IMR-90 (cell line): ENCODE measurements at regions not wholly inside any gene's neighbourhood (a gene's known extent, or its start where the extent isn't known, plus 50 kb on each side); places are given as distances from the start of the nearest gene placed in this dataset.

Source experiments
- ATAC-seq: fragments of 200-7000 bp; cut with Tn5 transposase; 2 replicates; pipeline ENCODE4 v1.9.1; 2020; ENCODE audit warnings: low read depth, mild to moderate bottlenecking, moderate library complexity
- BruUV-seq: library from RNA; stranded (reverse); fragments of 400-500 nt; replicated peaks from 2 replicates; lab custom pipeline; 2021; lab: Mats Ljungman, UMichigan
- CTCF ChIA-PET: fragments of 300-600 bp; formaldehyde crosslinking; extraction: SDS; loops from one replicate; lab custom pipeline; 2021; ENCODE audit warnings: antibody characterized with exemption; lab: Yijun Ruan, JAX
- POLR2A ChIA-PET: fragments of 300-600 bp; sonication (Branson Sonifier 250); formaldehyde crosslinking; loops from one replicate; lab custom pipeline; 2022; ENCODE audit warnings: antibody characterized with exemption; ENCODE audit not compliant: unreplicated experiment; lab: Charles Lee
- DNase-seq: peaks from one replicate; pipeline ENCODE4 v3.0.0; 2013
- H2AFZ ChIP-seq: replicated peaks from 2 replicates; pipeline ENCODE3; 2013; ENCODE audit warnings: low read length, mild to moderate bottlenecking; ENCODE audit not compliant: poor library complexity
- H2AK5ac ChIP-seq: 2 replicates; pipeline ENCODE4 v1.6.1; 2013; ENCODE audit warnings: low read depth, low read length, inconsistent platforms
- H2AK9ac ChIP-seq: replicated peaks from 2 replicates; pipeline ENCODE3; 2013; ENCODE audit warnings: mild to moderate bottlenecking, low read depth, low read length, moderate library complexity; ENCODE audit not compliant: poor library complexity
- H2BK120ac ChIP-seq: 2 replicates; pipeline ENCODE4 v1.6.1; 2013; ENCODE audit warnings: low read depth, low read length, inconsistent platforms
- H2BK15ac ChIP-seq: 3 replicates; pipeline ENCODE4 v1.6.1; 2013; ENCODE audit warnings: low read depth, low read length, inconsistent platforms
- H2BK20ac ChIP-seq: 2 replicates; pipeline ENCODE4 v1.6.1; 2013; ENCODE audit warnings: low read depth, mild to moderate bottlenecking, inconsistent platforms, low read length, moderate library complexity
- H2BK5ac ChIP-seq: 2 replicates; pipeline ENCODE4 v1.6.1; 2013; ENCODE audit warnings: mild to moderate bottlenecking, low read depth, low read length, inconsistent platforms; ENCODE audit not compliant: poor library complexity, severe bottlenecking
- H3K14ac ChIP-seq: replicated peaks from 2 replicates; pipeline ENCODE4 v1.6.1; 2013; ENCODE audit warnings: low read depth, low read length, inconsistent platforms
- H3K18ac ChIP-seq: 2 replicates; pipeline ENCODE4 v1.6.1; 2013; ENCODE audit warnings: low read depth, low read length, control low read depth
- H3K23ac ChIP-seq: 2 replicates; pipeline ENCODE4 v1.6.1; 2013; ENCODE audit warnings: low read depth, low read length, inconsistent platforms
- H3K27ac ChIP-seq: 2 replicates; pipeline ENCODE4 v1.5.1; 2013; ENCODE audit warnings: mild to moderate bottlenecking, control low read depth, low read length; ENCODE audit not compliant: insufficient read depth
- H3K27me3 ChIP-seq: 2 replicates; pipeline ENCODE4 v1.6.1; 2013; ENCODE audit warnings: low read length; ENCODE audit not compliant: control insufficient read depth, insufficient read depth
- H3K36me3 ChIP-seq: 2 replicates; pipeline ENCODE4 v1.6.1; 2013; ENCODE audit warnings: low read length, mixed read lengths; ENCODE audit not compliant: control insufficient read depth, insufficient read depth
- H3K4ac ChIP-seq: 2 replicates; pipeline ENCODE4 v1.6.1; 2013; ENCODE audit warnings: low read depth, low read length, inconsistent platforms
- H3K4me1 ChIP-seq: 2 replicates; pipeline ENCODE4 v1.6.1; 2013; ENCODE audit warnings: low read length, mixed read lengths; ENCODE audit not compliant: control insufficient read depth, insufficient read depth
- H3K4me2 ChIP-seq: 2 replicates; pipeline ENCODE4 v1.6.1; 2013; ENCODE audit warnings: low read depth, mild to moderate bottlenecking, control low read depth, low read length, moderate library complexity
- H3K4me3 ChIP-seq: 2 replicates; pipeline ENCODE4 v1.5.1; 2013; ENCODE audit warnings: low read depth, mild to moderate bottlenecking, control low read depth, low read length, moderate library complexity; ENCODE audit not compliant: insufficient read depth
- H3K56ac ChIP-seq: 2 replicates; pipeline ENCODE4 v1.6.1; 2013; ENCODE audit warnings: low read length, inconsistent platforms; ENCODE audit not compliant: insufficient read depth; ENCODE audit errors: extremely low read depth
- H3K79me1 ChIP-seq, 2 experiments: 2 replicates each; pipeline ENCODE4 v1.6.1; 2013; ENCODE audit warnings: low read length in 2 of 2, inconsistent platforms in 1 of 2, low read depth in 1 of 2
- H3K9ac ChIP-seq: 2 replicates; pipeline ENCODE4 v1.6.1; 2013; ENCODE audit warnings: low read depth, low read length, control low read depth
- H3K9me1 ChIP-seq: 2 replicates; pipeline ENCODE4 v1.6.1; 2013; ENCODE audit warnings: low read length, inconsistent platforms; ENCODE audit not compliant: insufficient read depth
- H3K9me3 ChIP-seq: 2 replicates; pipeline ENCODE4 v1.6.1; 2013; ENCODE audit warnings: low read length; ENCODE audit not compliant: control insufficient read depth, insufficient read depth
- H4K20me1 ChIP-seq: 2 replicates; pipeline ENCODE4 v1.6.1; 2013; ENCODE audit warnings: low read length, inconsistent platforms; ENCODE audit not compliant: insufficient read depth
- H4K5ac ChIP-seq: 2 replicates; pipeline ENCODE4 v1.6.1; 2013; ENCODE audit warnings: mild to moderate bottlenecking, low read depth, low read length, control low read depth
- H4K8ac ChIP-seq, 2 experiments: 2 replicates each; pipeline ENCODE4 v1.6.1; 2013; ENCODE audit warnings: low read depth in 2 of 2, low read length in 2 of 2, control low read depth in 1 of 2, inconsistent platforms in 1 of 2
- H4K91ac ChIP-seq: 2 replicates; pipeline ENCODE4 v1.6.1; 2013; ENCODE audit warnings: low read depth, low read length, inconsistent platforms; ENCODE audit not compliant: insufficient read depth
- CEBPB ChIP-seq: IDR thresholded peaks from 2 replicates; pipeline ENCODE4 v1.6.1; 2012; ENCODE audit warnings: low read depth, low read length, improper control_type of control experiment
- FOS ChIP-seq: fragments of 150-350 bp; IDR thresholded peaks from 2 replicates; pipeline ENCODE4 v1.6.1; 2016; ENCODE audit warnings: low read depth, low read length
- MAZ ChIP-seq: IDR thresholded peaks from 2 replicates; pipeline ENCODE4 v1.6.1; 2012; ENCODE audit warnings: low read depth, mild to moderate bottlenecking, low read length, improper control_type of control experiment, moderate library complexity, borderline replicate concordance
- MXI1 ChIP-seq: IDR thresholded peaks from 2 replicates; pipeline ENCODE4 v1.6.1; 2012; ENCODE audit warnings: low read depth, mild to moderate bottlenecking, low read length, moderate library complexity, borderline replicate concordance
- NFE2L2 ChIP-seq: fragments of 150-350 bp; IDR thresholded peaks from 2 replicates; pipeline ENCODE4 v1.6.1; 2016; ENCODE audit warnings: low read depth, mild to moderate bottlenecking, low read length
- POLR2A ChIP-seq: IDR thresholded peaks from 2 replicates; pipeline ENCODE4 v1.6.1; 2012; ENCODE audit warnings: mild to moderate bottlenecking, low read depth, low read length
- RAD21 ChIP-seq: IDR thresholded peaks from 2 replicates; pipeline ENCODE4 v1.6.1; 2012; ENCODE audit warnings: low read length, improper control_type of control experiment
- RFX5 ChIP-seq: IDR thresholded peaks from 2 replicates; pipeline ENCODE4 v1.8.0; 2012; ENCODE audit warnings: low read depth, mild to moderate bottlenecking, low read length, moderate library complexity
- WGBS, 2 experiments: methylation state at CpG; one replicate each; pipeline versions ENCODE4 v1.1.5 to v1.1.7; 2013; ENCODE audit warnings: missing lambda C conversion rate in 2 of 2; ENCODE audit not compliant: insufficient read length in 1 of 2; ENCODE audit errors: extremely low coverage in 2 of 2; 5-methylcytosine and 5-hydroxymethylcytosine counted together
- dilution Hi-C: fragments of 300-500 bp; cut with HindIII; formaldehyde crosslinking; loops from one replicate; pipeline ENCODE4 v1.14.3; 2018; ENCODE audit warnings: low sequenced_read_pairs; ENCODE audit not compliant: unreplicated experiment
- in situ Hi-C: fragments of 300-500 bp; cut with MboI; formaldehyde crosslinking; loops from 3 replicates; pipeline ENCODE4 v1.14.3; 2019; ENCODE audit warnings: low sequenced_read_pairs, inconsistent platforms, mixed read lengths
- intact Hi-C: fragments of 100-400 bp; cut with micrococcal nuclease; formaldehyde crosslinking; loops from 2 replicates; pipeline ENCODE4 v1.10.0; 2022
- TF ChIP-seq, protein P1 (sequence below): fragments of 150-350 bp; IDR thresholded peaks from 2 replicates; pipeline ENCODE4 v1.6.1; 2017; ENCODE audit warnings: mild to moderate bottlenecking, antibody characterized with exemption, low read length, low read depth
- TF ChIP-seq, protein P2 (sequence below): fragments of 150-350 bp; IDR thresholded peaks from 2 replicates; pipeline ENCODE4 v1.6.1; 2016; ENCODE audit warnings: low read depth, mild to moderate bottlenecking, low read length, moderate library complexity, borderline replicate concordance

DNA sequence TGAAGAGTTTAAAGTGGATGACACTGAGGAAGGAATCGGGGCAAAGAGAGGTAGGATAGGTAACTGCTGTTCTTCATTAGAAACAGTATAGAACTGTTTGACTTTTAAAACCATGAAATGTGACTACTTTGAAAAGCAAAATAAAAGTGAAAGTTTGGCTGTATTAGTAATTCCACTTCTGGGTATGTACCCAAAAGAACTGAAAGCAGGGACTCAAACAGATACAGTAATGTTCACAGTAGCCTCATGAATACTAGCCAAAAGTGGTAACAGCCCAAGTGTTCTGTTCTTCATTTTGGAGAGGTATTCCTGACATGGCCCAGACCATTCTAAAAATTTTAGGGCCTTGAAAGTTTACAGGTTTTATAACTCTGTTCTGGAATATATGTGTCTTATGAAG, 1055.4 kb downstream of the TBL1XR1 start:
- no peaks in the 10 kb centered on the region for H3K9me3 ChIP-seq
- H2BK20ac ChIP-seq = no peak overlapping the region
- H2BK15ac ChIP-seq = no peak overlapping the region
- H3K9me1 ChIP-seq = no peaks in the 10 kb centered on the region
- CTCF ChIA-PET = interaction anchor here (0.7 kb wide), 2 partner anchors 180 to 1573 kb away, joined by 3 read pairs; no protein-coding TSS in a partner anchor
- H3K27ac ChIP-seq = no peak overlapping the region
- no TSS peak for BruUV-seq
- H3K79me1 ChIP-seq = no peaks in the 10 kb centered on the region
- H3K23ac ChIP-seq = no peak overlapping the region
- 50% methylated on average over 1 of the region's 1 CpG; no CpG with 5 or more reads in 1 of the 2 experiments for WGBS, 2 experiments
- H3K4me2 ChIP-seq = no peak overlapping the region
- no peaks in the 10 kb centered on the region for H4K20me1 ChIP-seq
- H3K56ac ChIP-seq = no peak overlapping the region
- no peak overlapping the region for H3K4me3 ChIP-seq
- no peaks in the 10 kb centered on the region for H3K4me1 ChIP-seq
- no peaks in the 10 kb centered on the region for H3K27me3 ChIP-seq
- H2AK9ac ChIP-seq = no peak overlapping the region
- H3K14ac ChIP-seq = no peak overlapping the region
- H3K4ac ChIP-seq = no peak overlapping the region
- no peak overlapping the region for H2AK5ac ChIP-seq
- no peak for DNase-seq
- intact Hi-C loops (no loop called here), dilution Hi-C loops (no loop called here), in situ Hi-C loops (no loop called here)
- no peak overlapping the region for H4K5ac ChIP-seq
- POLR2A ChIA-PET = no interaction called here
- H4K8ac ChIP-seq = no peak overlapping the region
- H2BK120ac ChIP-seq = no peak overlapping the region
- no peak for ATAC-seq
- H3K9ac ChIP-seq = no peak overlapping the region
- no peak overlapping the region for H2AFZ ChIP-seq
- TF ChIP-seq NFE2L2 = no peak
- TF ChIP-seq RAD21 = no peak
- no peak for TF ChIP-seq MAZ
- TF ChIP-seq CEBPB = no peak
- TF ChIP-seq POLR2A = no peak
- TF ChIP-seq, protein P1, sequence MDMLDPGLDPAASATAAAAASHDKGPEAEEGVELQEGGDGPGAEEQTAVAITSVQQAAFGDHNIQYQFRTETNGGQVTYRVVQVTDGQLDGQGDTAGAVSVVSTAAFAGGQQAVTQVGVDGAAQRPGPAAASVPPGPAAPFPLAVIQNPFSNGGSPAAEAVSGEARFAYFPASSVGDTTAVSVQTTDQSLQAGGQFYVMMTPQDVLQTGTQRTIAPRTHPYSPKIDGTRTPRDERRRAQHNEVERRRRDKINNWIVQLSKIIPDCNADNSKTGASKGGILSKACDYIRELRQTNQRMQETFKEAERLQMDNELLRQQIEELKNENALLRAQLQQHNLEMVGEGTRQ = no peak
- no peak for TF ChIP-seq FOS
- no peak for TF ChIP-seq MXI1
- TF ChIP-seq, protein P2, sequence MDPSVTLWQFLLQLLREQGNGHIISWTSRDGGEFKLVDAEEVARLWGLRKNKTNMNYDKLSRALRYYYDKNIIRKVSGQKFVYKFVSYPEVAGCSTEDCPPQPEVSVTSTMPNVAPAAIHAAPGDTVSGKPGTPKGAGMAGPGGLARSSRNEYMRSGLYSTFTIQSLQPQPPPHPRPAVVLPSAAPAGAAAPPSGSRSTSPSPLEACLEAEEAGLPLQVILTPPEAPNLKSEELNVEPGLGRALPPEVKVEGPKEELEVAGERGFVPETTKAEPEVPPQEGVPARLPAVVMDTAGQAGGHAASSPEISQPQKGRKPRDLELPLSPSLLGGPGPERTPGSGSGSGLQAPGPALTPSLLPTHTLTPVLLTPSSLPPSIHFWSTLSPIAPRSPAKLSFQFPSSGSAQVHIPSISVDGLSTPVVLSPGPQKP = no peak
- TF ChIP-seq RFX5 = no peak
- H3K36me3 ChIP-seq = no peaks in the 10 kb centered on the region
- no peak overlapping the region for H3K18ac ChIP-seq
- no peak overlapping the region for H2BK5ac ChIP-seq
- no peak overlapping the region for H4K91ac ChIP-seq
